IMR-90 (cell line): ENCODE measurements at regions not wholly inside any gene's neighbourhood (a gene's known extent, or its start where the extent isn't known, plus 50 kb on each side); places are given as distances from the start of the nearest gene placed in this dataset.

ENCODE experiments used
- ATAC-seq: fragments of 200-7000 bp; cut with Tn5 transposase; 2 replicates; pipeline ENCODE4 v1.9.1; 2020; ENCODE audit warnings: low read depth, mild to moderate bottlenecking, moderate library complexity
- BruUV-seq: library from RNA; stranded (reverse); fragments of 400-500 nt; replicated peaks from 2 replicates; lab custom pipeline; 2021; lab: Mats Ljungman, UMichigan
- CTCF ChIA-PET: fragments of 300-600 bp; formaldehyde crosslinking; extraction: SDS; loops from one replicate; lab custom pipeline; 2021; ENCODE audit warnings: antibody characterized with exemption; lab: Yijun Ruan, JAX
- POLR2A ChIA-PET: fragments of 300-600 bp; sonication (Branson Sonifier 250); formaldehyde crosslinking; loops from one replicate; lab custom pipeline; 2022; ENCODE audit warnings: antibody characterized with exemption; ENCODE audit not compliant: unreplicated experiment; lab: Charles Lee
- DNase-seq: peaks from one replicate; pipeline ENCODE4 v3.0.0; 2013
- H2AFZ ChIP-seq: replicated peaks from 2 replicates; pipeline ENCODE3; 2013; ENCODE audit warnings: low read length, mild to moderate bottlenecking; ENCODE audit not compliant: poor library complexity
- H2AK5ac ChIP-seq: 2 replicates; pipeline ENCODE4 v1.6.1; 2013; ENCODE audit warnings: low read depth, low read length, inconsistent platforms
- H2AK9ac ChIP-seq: replicated peaks from 2 replicates; pipeline ENCODE3; 2013; ENCODE audit warnings: mild to moderate bottlenecking, low read depth, low read length, moderate library complexity; ENCODE audit not compliant: poor library complexity
- H2BK120ac ChIP-seq: 2 replicates; pipeline ENCODE4 v1.6.1; 2013; ENCODE audit warnings: low read depth, low read length, inconsistent platforms
- H2BK15ac ChIP-seq: 3 replicates; pipeline ENCODE4 v1.6.1; 2013; ENCODE audit warnings: low read depth, low read length, inconsistent platforms
- H2BK20ac ChIP-seq: 2 replicates; pipeline ENCODE4 v1.6.1; 2013; ENCODE audit warnings: low read depth, mild to moderate bottlenecking, inconsistent platforms, low read length, moderate library complexity
- H2BK5ac ChIP-seq: 2 replicates; pipeline ENCODE4 v1.6.1; 2013; ENCODE audit warnings: mild to moderate bottlenecking, low read depth, low read length, inconsistent platforms; ENCODE audit not compliant: poor library complexity, severe bottlenecking
- H3K14ac ChIP-seq: replicated peaks from 2 replicates; pipeline ENCODE4 v1.6.1; 2013; ENCODE audit warnings: low read depth, low read length, inconsistent platforms
- H3K18ac ChIP-seq: 2 replicates; pipeline ENCODE4 v1.6.1; 2013; ENCODE audit warnings: low read depth, low read length, control low read depth
- H3K23ac ChIP-seq: 2 replicates; pipeline ENCODE4 v1.6.1; 2013; ENCODE audit warnings: low read depth, low read length, inconsistent platforms
- H3K27ac ChIP-seq: 2 replicates; pipeline ENCODE4 v1.5.1; 2013; ENCODE audit warnings: mild to moderate bottlenecking, control low read depth, low read length; ENCODE audit not compliant: insufficient read depth
- H3K27me3 ChIP-seq: 2 replicates; pipeline ENCODE4 v1.6.1; 2013; ENCODE audit warnings: low read length; ENCODE audit not compliant: control insufficient read depth, insufficient read depth
- H3K36me3 ChIP-seq: 2 replicates; pipeline ENCODE4 v1.6.1; 2013; ENCODE audit warnings: low read length, mixed read lengths; ENCODE audit not compliant: control insufficient read depth, insufficient read depth
- H3K4ac ChIP-seq: 2 replicates; pipeline ENCODE4 v1.6.1; 2013; ENCODE audit warnings: low read depth, low read length, inconsistent platforms
- H3K4me1 ChIP-seq: 2 replicates; pipeline ENCODE4 v1.6.1; 2013; ENCODE audit warnings: low read length, mixed read lengths; ENCODE audit not compliant: control insufficient read depth, insufficient read depth
- H3K4me2 ChIP-seq: 2 replicates; pipeline ENCODE4 v1.6.1; 2013; ENCODE audit warnings: low read depth, mild to moderate bottlenecking, control low read depth, low read length, moderate library complexity
- H3K4me3 ChIP-seq: 2 replicates; pipeline ENCODE4 v1.5.1; 2013; ENCODE audit warnings: low read depth, mild to moderate bottlenecking, control low read depth, low read length, moderate library complexity; ENCODE audit not compliant: insufficient read depth
- H3K56ac ChIP-seq: 2 replicates; pipeline ENCODE4 v1.6.1; 2013; ENCODE audit warnings: low read length, inconsistent platforms; ENCODE audit not compliant: insufficient read depth; ENCODE audit errors: extremely low read depth
- H3K79me1 ChIP-seq, 2 experiments: 2 replicates each; pipeline ENCODE4 v1.6.1; 2013; ENCODE audit warnings: low read length in 2 of 2, inconsistent platforms in 1 of 2, low read depth in 1 of 2
- H3K9ac ChIP-seq: 2 replicates; pipeline ENCODE4 v1.6.1; 2013; ENCODE audit warnings: low read depth, low read length, control low read depth
- H3K9me1 ChIP-seq: 2 replicates; pipeline ENCODE4 v1.6.1; 2013; ENCODE audit warnings: low read length, inconsistent platforms; ENCODE audit not compliant: insufficient read depth
- H3K9me3 ChIP-seq: 2 replicates; pipeline ENCODE4 v1.6.1; 2013; ENCODE audit warnings: low read length; ENCODE audit not compliant: control insufficient read depth, insufficient read depth
- H4K20me1 ChIP-seq: 2 replicates; pipeline ENCODE4 v1.6.1; 2013; ENCODE audit warnings: low read length, inconsistent platforms; ENCODE audit not compliant: insufficient read depth
- H4K5ac ChIP-seq: 2 replicates; pipeline ENCODE4 v1.6.1; 2013; ENCODE audit warnings: mild to moderate bottlenecking, low read depth, low read length, control low read depth
- H4K8ac ChIP-seq, 2 experiments: 2 replicates each; pipeline ENCODE4 v1.6.1; 2013; ENCODE audit warnings: low read depth in 2 of 2, low read length in 2 of 2, control low read depth in 1 of 2, inconsistent platforms in 1 of 2
- H4K91ac ChIP-seq: 2 replicates; pipeline ENCODE4 v1.6.1; 2013; ENCODE audit warnings: low read depth, low read length, inconsistent platforms; ENCODE audit not compliant: insufficient read depth
- BHLHE40 ChIP-seq: fragments of 150-350 bp; IDR thresholded peaks from 2 replicates; pipeline ENCODE4 v1.6.1; 2016; ENCODE audit warnings: mild to moderate bottlenecking, low read depth, low read length
- CEBPB ChIP-seq: IDR thresholded peaks from 2 replicates; pipeline ENCODE4 v1.6.1; 2012; ENCODE audit warnings: low read depth, low read length, improper control_type of control experiment
- CHD1 ChIP-seq: IDR thresholded peaks from 2 replicates; pipeline ENCODE4 v1.6.1; 2012; ENCODE audit warnings: low read depth, low read length, improper control_type of control experiment
- CTCF ChIP-seq: conservative IDR thresholded peaks from 2 replicates; pipeline ENCODE4 v1.5.1; 2012; ENCODE audit warnings: mild to moderate bottlenecking, low read depth, low read length, improper control_type of control experiment
- ELK1 ChIP-seq: fragments of 150-350 bp; IDR thresholded peaks from 2 replicates; pipeline ENCODE4 v1.6.1; 2016; ENCODE audit warnings: low read depth, mild to moderate bottlenecking, low read length, moderate library complexity, borderline replicate concordance
- FOS ChIP-seq: fragments of 150-350 bp; IDR thresholded peaks from 2 replicates; pipeline ENCODE4 v1.6.1; 2016; ENCODE audit warnings: low read depth, low read length
- MAFK ChIP-seq: IDR thresholded peaks from 2 replicates; pipeline ENCODE4 v1.6.1; 2012; ENCODE audit warnings: low read depth, low read length, improper control_type of control experiment
- MAZ ChIP-seq: IDR thresholded peaks from 2 replicates; pipeline ENCODE4 v1.6.1; 2012; ENCODE audit warnings: low read depth, mild to moderate bottlenecking, low read length, improper control_type of control experiment, moderate library complexity, borderline replicate concordance
- MXI1 ChIP-seq: IDR thresholded peaks from 2 replicates; pipeline ENCODE4 v1.6.1; 2012; ENCODE audit warnings: low read depth, mild to moderate bottlenecking, low read length, moderate library complexity, borderline replicate concordance
- NFE2L2 ChIP-seq: fragments of 150-350 bp; IDR thresholded peaks from 2 replicates; pipeline ENCODE4 v1.6.1; 2016; ENCODE audit warnings: low read depth, mild to moderate bottlenecking, low read length
- POLR2A ChIP-seq: IDR thresholded peaks from 2 replicates; pipeline ENCODE4 v1.6.1; 2012; ENCODE audit warnings: mild to moderate bottlenecking, low read depth, low read length
- RAD21 ChIP-seq: IDR thresholded peaks from 2 replicates; pipeline ENCODE4 v1.6.1; 2012; ENCODE audit warnings: low read length, improper control_type of control experiment
- RCOR1 ChIP-seq: IDR thresholded peaks from 2 replicates; pipeline ENCODE4 v1.6.1; 2012; ENCODE audit warnings: mild to moderate bottlenecking, low read length, improper control_type of control experiment; ENCODE audit not compliant: insufficient replicate concordance
- RFX5 ChIP-seq: IDR thresholded peaks from 2 replicates; pipeline ENCODE4 v1.8.0; 2012; ENCODE audit warnings: low read depth, mild to moderate bottlenecking, low read length, moderate library complexity
- SMC3 ChIP-seq: fragments of 150-350 bp; IDR thresholded peaks from 2 replicates; pipeline ENCODE4 v1.6.1; 2016; ENCODE audit warnings: low read depth, mild to moderate bottlenecking, antibody characterized with exemption, low read length, moderate library complexity
- USF2 ChIP-seq: fragments of 150-350 bp; IDR thresholded peaks from 2 replicates; pipeline ENCODE4 v1.6.1; 2017; ENCODE audit warnings: mild to moderate bottlenecking, antibody characterized with exemption, low read length, low read depth
- WGBS, 2 experiments: methylation state at CpG; one replicate each; pipeline versions ENCODE4 v1.1.5 to v1.1.7; 2013; ENCODE audit warnings: missing lambda C conversion rate in 2 of 2; ENCODE audit not compliant: insufficient read length in 1 of 2; ENCODE audit errors: extremely low coverage in 2 of 2; 5-methylcytosine and 5-hydroxymethylcytosine counted together
- dilution Hi-C: fragments of 300-500 bp; cut with HindIII; formaldehyde crosslinking; loops from one replicate; pipeline ENCODE4 v1.14.3; 2018; ENCODE audit warnings: low sequenced_read_pairs; ENCODE audit not compliant: unreplicated experiment
- in situ Hi-C: fragments of 300-500 bp; cut with MboI; formaldehyde crosslinking; loops from 3 replicates; pipeline ENCODE4 v1.14.3; 2019; ENCODE audit warnings: low sequenced_read_pairs, inconsistent platforms, mixed read lengths
- intact Hi-C: fragments of 100-400 bp; cut with micrococcal nuclease; formaldehyde crosslinking; loops from 2 replicates; pipeline ENCODE4 v1.10.0; 2022

- Histone ChIP-seq H3K23ac (no peak overlapping the region), H4K5ac (no peak overlapping the region), H3K4me1 (no peaks in the 10 kb centered on the region), H2AK5ac (no peak overlapping the region), H2AK9ac (no peak overlapping the region), H2BK120ac (no peak overlapping the region), H2BK20ac (no peak overlapping the region), H3K9me1 (no peaks in the 10 kb centered on the region), H3K4ac (no peak overlapping the region), H2BK15ac (no peak overlapping the region), H3K18ac (no peak overlapping the region), H4K8ac (no peak overlapping the region), H4K91ac (no peak overlapping the region), H3K4me3 (no peak overlapping the region), H3K27ac (no peak overlapping the region), H3K36me3 (no peaks in the 10 kb centered on the region), H4K20me1 (no peaks in the 10 kb centered on the region), H3K79me1 (no peaks in the 10 kb centered on the region), H3K56ac (no peak overlapping the region), H3K14ac (no peak overlapping the region), H2BK5ac (no peak overlapping the region), H3K4me2 (no peak overlapping the region), H3K27me3 (no peaks in the 10 kb centered on the region), H3K9ac (no peak overlapping the region), H2AFZ (no peak overlapping the region), H3K9me3 (no peaks in the 10 kb centered on the region)
- TF ChIP-seq RFX5 (no peak), RCOR1 (no peak), CTCF (no peak), MAZ (no peak), NFE2L2 (no peak), USF2 (no peak), CHD1 (no peak), RAD21 (no peak), POLR2A (no peak), CEBPB (no peak), MAFK (no peak), BHLHE40 (no peak), FOS (no peak), ELK1 (no peak), SMC3 (no peak), MXI1 (no peak)
- ATAC-seq (no peak), DNase-seq (no peak)
- BruUV-seq, result no TSS peak
- in situ Hi-C loops (no loop called here), intact Hi-C loops (no loop called here), dilution Hi-C loops (no loop called here)
- CTCF ChIA-PET, result no interaction called here
- WGBS, 2 experiments, result no CpG with 5 or more reads among the region's 2 CpGs
- POLR2A ChIA-PET, result no interaction called here
Observed at GRCh38 chrX:149060921-149061320, 444.2 kb downstream of the IDS start.
